WTC11 (cell line): ENCODE measurements at regions not wholly inside any gene's neighbourhood (a gene's known extent, or its start where the extent isn't known, plus 50 kb on each side); places are given as distances from the start of the nearest gene placed in this dataset.

Experiments used
- ATAC-seq: fragments of 200-7000 bp; cut with Tn5 transposase; 2 replicates; pipeline ENCODE4 v1.10.0; 2021; ENCODE audit warnings: mild to moderate bottlenecking, moderate library complexity
- CTCF ChIA-PET: fragments of 300-600 bp; sonication (Branson Sonifier 250); formaldehyde crosslinking; loops from one replicate; lab custom pipeline; 2021; ENCODE audit warnings: antibody characterized with exemption; lab: Charles Lee
- POLR2A ChIA-PET: fragments of 350-600 bp; sonication (Branson Sonifier 250); formaldehyde crosslinking; loops from one replicate; lab custom pipeline; 2021; ENCODE audit warnings: antibody characterized with exemption; lab: Charles Lee
- DNase-seq: peaks from one replicate; pipeline ENCODE4 v3.0.0; 2021; ENCODE audit warnings: low spot score
- H3K27ac Mint-ChIP-seq: 2 replicates; pipeline ENCODE4 v1.8.0; 2021; ENCODE audit warnings: mixed read lengths
- H3K27me3 Mint-ChIP-seq: 2 replicates; pipeline ENCODE4 v1.8.0; 2021; ENCODE audit warnings: low read depth, mild to moderate bottlenecking, moderate library complexity, mixed read lengths
- H3K36me3 Mint-ChIP-seq: 2 replicates; pipeline ENCODE4 v1.8.0; 2021; ENCODE audit warnings: mixed read lengths
- H3K4me1 Mint-ChIP-seq: 2 replicates; pipeline ENCODE4 v1.8.0; 2022; ENCODE audit warnings: mixed read lengths
- H3K4me3 Mint-ChIP-seq: 2 replicates; pipeline ENCODE4 v1.8.0; 2021; ENCODE audit warnings: mild to moderate bottlenecking, moderate library complexity, mixed read lengths
- H3K9me3 Mint-ChIP-seq: 2 replicates; pipeline ENCODE4 v1.8.0; 2021; ENCODE audit warnings: mixed read lengths
- ATF3 ChIP-seq: sonication (generic); formaldehyde crosslinking; conservative IDR thresholded peaks from 2 replicates; pipeline ENCODE4 v1.8.1; 2022; ENCODE audit warnings: mild to moderate bottlenecking, missing genetic modification reagents
- CDX4 ChIP-seq: fragments of 250-450 bp; sonication (Bioruptor Pico); IDR thresholded peaks from 2 replicates; pipeline ENCODE4 v1.9.0; 2021; ENCODE audit warnings: moderate library complexity, mild to moderate bottlenecking, inconsistent platforms, borderline replicate concordance
- CREB1 ChIP-seq: sonication (generic); formaldehyde crosslinking; IDR thresholded peaks from 2 replicates; pipeline ENCODE4 v1.8.0; 2023; ENCODE audit warnings: mild to moderate bottlenecking, missing genetic modification reagents
- GRHL2 ChIP-seq: fragments of 250-450 bp; sonication (Bioruptor Pico); IDR thresholded peaks from 2 replicates; pipeline ENCODE4 v1.8.0; 2022; ENCODE audit warnings: mild to moderate bottlenecking, moderate library complexity; ENCODE audit not compliant: insufficient replicate concordance, severe bottlenecking
- HMGA2 ChIP-seq: fragments of 250-450 bp; sonication (Bioruptor Pico); IDR thresholded peaks from 2 replicates; pipeline ENCODE4 v1.4.0; 2021; ENCODE audit warnings: mild to moderate bottlenecking, moderate library complexity
- SMAD4 ChIP-seq: sonication (generic); formaldehyde crosslinking; IDR thresholded peaks from 2 replicates; pipeline ENCODE4 v1.8.0; 2022; ENCODE audit warnings: mild to moderate bottlenecking, missing genetic modification reagents
- ZNF121 ChIP-seq: sonication (generic); formaldehyde crosslinking; IDR thresholded peaks from 2 replicates; pipeline ENCODE4 v1.8.0; 2023; ENCODE audit warnings: missing genetic modification reagents
- ZNF138 ChIP-seq: sonication (generic); formaldehyde crosslinking; conservative IDR thresholded peaks from 2 replicates; pipeline ENCODE4 v1.8.1; 2022; ENCODE audit warnings: mild to moderate bottlenecking, moderate library complexity, missing genetic modification reagents
- ZNF263 ChIP-seq: sonication (generic); formaldehyde crosslinking; IDR thresholded peaks from 2 replicates; pipeline ENCODE4 v1.8.1; 2022; ENCODE audit warnings: low read depth, mild to moderate bottlenecking, moderate library complexity, missing genetic modification reagents
- ZNF532 ChIP-seq: fragments of 250-450 bp; sonication (Bioruptor Pico); IDR thresholded peaks from 2 replicates; pipeline ENCODE4 v1.9.0; 2021; ENCODE audit warnings: mild to moderate bottlenecking, borderline replicate concordance
- TF ChIP-seq, protein P1 (sequence below): sonication (generic); formaldehyde crosslinking; IDR thresholded peaks from 2 replicates; pipeline ENCODE4 v1.8.1; 2022; ENCODE audit warnings: mild to moderate bottlenecking, moderate library complexity, missing genetic modification reagents
- TF ChIP-seq, protein P2 (sequence below): sonication (generic); formaldehyde crosslinking; IDR thresholded peaks from 2 replicates; pipeline ENCODE4 v1.8.1; 2023; ENCODE audit warnings: mild to moderate bottlenecking, missing genetic modification reagents, moderate library complexity
- TF ChIP-seq, protein P3 (sequence below): sonication (generic); formaldehyde crosslinking; IDR thresholded peaks from 2 replicates; pipeline ENCODE4 v1.8.0; 2022; ENCODE audit warnings: mild to moderate bottlenecking, missing genetic modification reagents
- TF ChIP-seq, protein P4 (sequence below): fragments of 250-450 bp; sonication (Bioruptor Pico); conservative IDR thresholded peaks from 2 replicates; pipeline ENCODE4 v1.9.0; 2021; ENCODE audit warnings: mild to moderate bottlenecking
- TF ChIP-seq, protein P5 (sequence below): sonication (generic); formaldehyde crosslinking; IDR thresholded peaks from 2 replicates; pipeline ENCODE4 v1.8.1; 2023; ENCODE audit warnings: mild to moderate bottlenecking, missing genetic modification reagents
- TF ChIP-seq, protein P6 (sequence below): sonication (generic); formaldehyde crosslinking; IDR thresholded peaks from 2 replicates; pipeline ENCODE4 v1.8.1; 2023; ENCODE audit warnings: mild to moderate bottlenecking, missing genetic modification reagents

DNA sequence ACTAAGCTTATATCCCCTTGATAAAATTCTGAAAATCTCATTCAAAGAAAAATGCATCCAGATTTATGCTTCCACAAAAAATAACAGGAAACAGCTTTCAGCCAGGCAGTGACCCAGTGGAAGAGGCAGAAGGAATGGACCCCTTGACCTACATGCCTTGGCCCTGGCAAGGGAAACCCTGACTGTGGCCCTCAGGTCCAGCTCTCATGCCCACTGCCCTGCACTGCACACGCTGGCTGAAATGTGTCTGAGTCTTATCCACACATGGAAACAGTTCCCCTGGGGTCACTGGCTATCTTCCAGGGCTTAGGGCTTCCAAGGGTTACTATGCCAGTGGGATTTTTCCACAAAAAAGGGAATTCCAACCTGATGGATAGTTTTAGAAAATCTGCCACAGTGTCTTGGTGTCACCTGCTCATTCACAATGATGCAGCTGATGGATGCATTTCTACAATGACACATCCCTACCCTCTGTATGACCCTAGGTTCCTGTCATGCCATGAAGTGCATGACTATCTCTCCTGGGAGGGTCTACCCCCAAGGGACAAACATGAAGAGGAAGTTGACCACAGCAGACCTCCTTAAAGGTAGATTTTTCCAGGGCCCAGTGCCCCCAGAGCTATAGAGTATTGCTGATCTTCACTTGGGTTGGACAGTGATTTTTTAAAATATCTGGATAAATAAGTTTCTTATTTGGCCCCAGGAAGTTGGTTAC lies 121.9 kb upstream of the CD93 start:
- peaks cover 30% of the 10 kb centered on the region for H3K4me1 Mint-ChIP-seq
- CTCF ChIA-PET: interaction anchor here (0.6 to 3.1 kb wide), 3 partner anchors 133 to 516 kb away, joined by 4 to 20 read pairs (median 14); no protein-coding TSS in a partner anchor
- H3K36me3 Mint-ChIP-seq: no peaks in the 10 kb centered on the region
- no peaks in the 10 kb centered on the region for H3K9me3 Mint-ChIP-seq
- TF ChIP-seq, protein P1, sequence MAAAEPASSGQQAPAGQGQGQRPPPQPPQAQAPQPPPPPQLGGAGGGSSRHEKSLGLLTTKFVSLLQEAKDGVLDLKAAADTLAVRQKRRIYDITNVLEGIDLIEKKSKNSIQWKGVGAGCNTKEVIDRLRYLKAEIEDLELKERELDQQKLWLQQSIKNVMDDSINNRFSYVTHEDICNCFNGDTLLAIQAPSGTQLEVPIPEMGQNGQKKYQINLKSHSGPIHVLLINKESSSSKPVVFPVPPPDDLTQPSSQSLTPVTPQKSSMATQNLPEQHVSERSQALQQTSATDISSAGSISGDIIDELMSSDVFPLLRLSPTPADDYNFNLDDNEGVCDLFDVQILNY (CRISPR knock-in tag): no peak
- TF ChIP-seq, protein P2, sequence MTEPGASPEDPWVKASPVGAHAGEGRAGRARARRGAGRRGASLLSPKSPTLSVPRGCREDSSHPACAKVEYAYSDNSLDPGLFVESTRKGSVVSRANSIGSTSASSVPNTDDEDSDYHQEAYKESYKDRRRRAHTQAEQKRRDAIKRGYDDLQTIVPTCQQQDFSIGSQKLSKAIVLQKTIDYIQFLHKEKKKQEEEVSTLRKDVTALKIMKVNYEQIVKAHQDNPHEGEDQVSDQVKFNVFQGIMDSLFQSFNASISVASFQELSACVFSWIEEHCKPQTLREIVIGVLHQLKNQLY (CRISPR knock-in tag): no peak
- no peak overlapping the region for H3K4me3 Mint-ChIP-seq
- ATAC-seq (no peak), DNase-seq (no peak)
- POLR2A ChIA-PET: no interaction called here
- H3K27me3 Mint-ChIP-seq: peaks cover 44% of the 10 kb centered on the region
- no peak overlapping the region for H3K27ac Mint-ChIP-seq

- Mint-ChIP-seq H3K36me3 (no peaks in the 10 kb centered on the region), H3K27me3 (peaks cover 41% of the 10 kb centered on the region), H3K4me1 (peaks cover 30% of the 10 kb centered on the region), H3K27ac (no peak overlapping the region), H3K4me3 (no peak overlapping the region), H3K9me3 (no peaks in the 10 kb centered on the region)
- TF ChIP-seq GRHL2 (no peak), SMAD4 (CRISPR knock-in tag) (no peak), HMGA2 (CRISPR knock-in tag) (no peak), ZNF121 (CRISPR knock-in tag) (no peak), ATF3 (CRISPR knock-in tag) (no peak)
- TF ChIP-seq, protein P3, sequence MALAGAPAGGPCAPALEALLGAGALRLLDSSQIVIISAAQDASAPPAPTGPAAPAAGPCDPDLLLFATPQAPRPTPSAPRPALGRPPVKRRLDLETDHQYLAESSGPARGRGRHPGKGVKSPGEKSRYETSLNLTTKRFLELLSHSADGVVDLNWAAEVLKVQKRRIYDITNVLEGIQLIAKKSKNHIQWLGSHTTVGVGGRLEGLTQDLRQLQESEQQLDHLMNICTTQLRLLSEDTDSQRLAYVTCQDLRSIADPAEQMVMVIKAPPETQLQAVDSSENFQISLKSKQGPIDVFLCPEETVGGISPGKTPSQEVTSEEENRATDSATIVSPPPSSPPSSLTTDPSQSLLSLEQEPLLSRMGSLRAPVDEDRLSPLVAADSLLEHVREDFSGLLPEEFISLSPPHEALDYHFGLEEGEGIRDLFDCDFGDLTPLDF (CRISPR knock-in tag): no peak
- TF ChIP-seq, protein P4, sequence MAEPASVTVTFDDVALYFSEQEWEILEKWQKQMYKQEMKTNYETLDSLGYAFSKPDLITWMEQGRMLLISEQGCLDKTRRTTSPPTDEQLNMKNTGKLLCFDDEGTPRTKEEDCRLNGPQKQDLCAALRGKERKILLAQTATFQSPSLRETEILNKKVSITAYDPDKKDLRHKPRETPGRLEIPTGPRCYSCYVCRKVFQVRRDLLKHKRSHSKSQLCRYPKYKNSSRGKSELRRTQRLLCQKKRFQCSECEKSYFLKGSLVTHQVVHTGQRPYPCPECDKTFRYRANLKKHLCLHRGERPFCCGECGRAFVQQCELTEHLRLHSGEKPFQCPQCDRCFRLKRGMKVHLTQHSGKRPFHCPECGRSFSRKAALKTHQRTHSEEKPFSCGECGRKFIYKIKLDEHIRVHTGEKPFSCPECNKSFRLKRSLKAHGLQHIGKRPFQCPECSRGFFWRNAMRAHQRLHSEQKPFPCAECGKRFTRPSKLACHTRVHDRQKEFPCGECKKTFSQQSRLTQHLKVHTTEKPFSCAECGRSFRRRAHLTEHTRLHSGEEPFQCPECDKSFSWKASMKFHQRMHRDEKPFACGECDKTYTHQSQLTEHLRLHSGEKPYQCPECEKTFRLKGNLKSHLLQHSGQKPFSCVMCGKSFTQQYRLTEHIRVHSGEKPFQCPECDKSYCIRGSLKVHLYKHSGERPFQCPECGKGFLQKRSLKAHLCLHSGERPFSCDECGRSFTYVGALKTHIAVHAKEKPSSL (CRISPR knock-in tag): no peak
- TF ChIP-seq, protein P5, sequence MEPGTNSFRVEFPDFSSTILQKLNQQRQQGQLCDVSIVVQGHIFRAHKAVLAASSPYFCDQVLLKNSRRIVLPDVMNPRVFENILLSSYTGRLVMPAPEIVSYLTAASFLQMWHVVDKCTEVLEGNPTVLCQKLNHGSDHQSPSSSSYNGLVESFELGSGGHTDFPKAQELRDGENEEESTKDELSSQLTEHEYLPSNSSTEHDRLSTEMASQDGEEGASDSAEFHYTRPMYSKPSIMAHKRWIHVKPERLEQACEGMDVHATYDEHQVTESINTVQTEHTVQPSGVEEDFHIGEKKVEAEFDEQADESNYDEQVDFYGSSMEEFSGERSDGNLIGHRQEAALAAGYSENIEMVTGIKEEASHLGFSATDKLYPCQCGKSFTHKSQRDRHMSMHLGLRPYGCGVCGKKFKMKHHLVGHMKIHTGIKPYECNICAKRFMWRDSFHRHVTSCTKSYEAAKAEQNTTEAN (CRISPR knock-in tag): no peak
- POLR2A ChIA-PET: no interaction called here
- ATAC-seq (no peak), DNase-seq (no peak)
- CTCF ChIA-PET: interaction anchor here (0.6 to 3.1 kb wide), 4 partner anchors 134 to 515 kb away, joined by 4 to 31 read pairs (median 17); no protein-coding TSS in a partner anchor
Observed at GRCh38 chr20:23206995-23207394, 120.9 kb upstream of the CD93 start.

DNA sequence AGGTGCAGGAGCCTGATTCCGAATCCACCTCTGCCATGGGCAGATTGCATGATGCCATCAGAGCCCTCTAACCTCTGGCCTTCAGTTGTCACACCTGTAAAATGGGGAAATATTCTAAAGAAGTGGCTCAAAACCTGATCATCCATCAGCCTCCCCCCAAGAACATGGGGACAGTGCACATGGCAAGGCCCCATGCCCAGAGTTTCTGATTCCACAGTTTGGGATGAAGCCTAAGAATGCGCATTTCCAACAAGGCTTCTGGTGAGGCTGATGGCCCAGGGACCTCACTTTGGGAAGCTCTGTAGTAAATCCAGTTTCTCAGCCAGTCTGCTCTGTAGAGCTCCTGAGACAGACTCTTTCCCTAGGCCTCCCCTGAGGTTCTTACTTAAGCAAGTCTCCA lies 119.9 kb upstream of the CD93 start:
- Mint-ChIP-seq H3K36me3 (no peaks in the 10 kb centered on the region), H3K27me3 (peaks cover 35% of the 10 kb centered on the region), H3K27ac (no peak overlapping the region), H3K9me3 (no peaks in the 10 kb centered on the region), H3K4me1 (peaks cover 30% of the 10 kb centered on the region), H3K4me3 (no peak overlapping the region)
- DNase-seq (no peak), ATAC-seq (no peak)
- ChIA-PET CTCF (interaction anchor here (0.8 to 3.1 kb wide), 12 partner anchors 16 to 514 kb away, joined by 3 to 31 read pairs (median 6); no protein-coding TSS in a partner anchor), POLR2A (no interaction called here)
- TF ChIP-seq CREB1 (CRISPR knock-in tag) (no peak), ZNF138 (no peak), ZNF532 (CRISPR knock-in tag) (no peak), ZNF263 (CRISPR knock-in tag) (no peak), CDX4 (CRISPR knock-in tag) (no peak)
- TF ChIP-seq, protein P6, sequence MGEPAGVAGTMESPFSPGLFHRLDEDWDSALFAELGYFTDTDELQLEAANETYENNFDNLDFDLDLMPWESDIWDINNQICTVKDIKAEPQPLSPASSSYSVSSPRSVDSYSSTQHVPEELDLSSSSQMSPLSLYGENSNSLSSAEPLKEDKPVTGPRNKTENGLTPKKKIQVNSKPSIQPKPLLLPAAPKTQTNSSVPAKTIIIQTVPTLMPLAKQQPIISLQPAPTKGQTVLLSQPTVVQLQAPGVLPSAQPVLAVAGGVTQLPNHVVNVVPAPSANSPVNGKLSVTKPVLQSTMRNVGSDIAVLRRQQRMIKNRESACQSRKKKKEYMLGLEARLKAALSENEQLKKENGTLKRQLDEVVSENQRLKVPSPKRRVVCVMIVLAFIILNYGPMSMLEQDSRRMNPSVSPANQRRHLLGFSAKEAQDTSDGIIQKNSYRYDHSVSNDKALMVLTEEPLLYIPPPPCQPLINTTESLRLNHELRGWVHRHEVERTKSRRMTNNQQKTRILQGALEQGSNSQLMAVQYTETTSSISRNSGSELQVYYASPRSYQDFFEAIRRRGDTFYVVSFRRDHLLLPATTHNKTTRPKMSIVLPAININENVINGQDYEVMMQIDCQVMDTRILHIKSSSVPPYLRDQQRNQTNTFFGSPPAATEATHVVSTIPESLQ: no peak
